Endothelial cell of hepatic sinusoid (primary cell): ENCODE measurements at regions not wholly inside any gene's neighbourhood (a gene's known extent, or its start where the extent isn't known, plus 50 kb on each side); places are given as distances from the start of the nearest gene placed in this dataset.

Experiments used
- in situ Hi-C: cut with HindIII; loops from 2 replicates; pipeline ENCODE4 v1.10.0; 2017; ENCODE audit warnings: low sequenced_read_pairs

GRCh38 chr4:20504146-20504545 is 196.1 kb upstream of the PACRGL start:
- in situ Hi-C loops = no loop called here

GRCh38 chr4:20505927-20506326 is 194.3 kb upstream of the PACRGL start:
- in situ Hi-C loops = no loop called here

GRCh38 chr4:20506827-20507226 is 193.4 kb upstream of the PACRGL start:
- in situ Hi-C loops = no loop called here

DNA sequence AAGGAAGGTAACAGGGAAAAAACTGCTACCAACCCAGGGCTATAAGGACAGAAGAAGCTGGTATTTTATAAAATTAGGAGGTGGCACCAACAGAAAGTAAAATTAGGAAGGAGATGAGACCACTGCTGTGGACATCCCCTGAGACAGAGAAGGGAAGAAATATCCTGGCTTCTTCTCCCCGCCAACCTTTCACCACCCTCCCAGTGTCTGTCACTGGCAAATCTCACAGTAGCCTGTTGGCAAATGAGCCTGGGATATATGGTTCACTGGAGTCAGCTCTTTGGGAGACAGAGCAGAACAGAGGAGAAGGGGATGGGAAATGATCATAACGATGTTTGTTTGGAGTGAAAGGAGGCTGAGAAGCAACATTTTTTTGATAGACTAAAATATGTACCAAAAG is 190.9 kb upstream of the PACRGL start:
- in situ Hi-C loops = no loop called here

DNA sequence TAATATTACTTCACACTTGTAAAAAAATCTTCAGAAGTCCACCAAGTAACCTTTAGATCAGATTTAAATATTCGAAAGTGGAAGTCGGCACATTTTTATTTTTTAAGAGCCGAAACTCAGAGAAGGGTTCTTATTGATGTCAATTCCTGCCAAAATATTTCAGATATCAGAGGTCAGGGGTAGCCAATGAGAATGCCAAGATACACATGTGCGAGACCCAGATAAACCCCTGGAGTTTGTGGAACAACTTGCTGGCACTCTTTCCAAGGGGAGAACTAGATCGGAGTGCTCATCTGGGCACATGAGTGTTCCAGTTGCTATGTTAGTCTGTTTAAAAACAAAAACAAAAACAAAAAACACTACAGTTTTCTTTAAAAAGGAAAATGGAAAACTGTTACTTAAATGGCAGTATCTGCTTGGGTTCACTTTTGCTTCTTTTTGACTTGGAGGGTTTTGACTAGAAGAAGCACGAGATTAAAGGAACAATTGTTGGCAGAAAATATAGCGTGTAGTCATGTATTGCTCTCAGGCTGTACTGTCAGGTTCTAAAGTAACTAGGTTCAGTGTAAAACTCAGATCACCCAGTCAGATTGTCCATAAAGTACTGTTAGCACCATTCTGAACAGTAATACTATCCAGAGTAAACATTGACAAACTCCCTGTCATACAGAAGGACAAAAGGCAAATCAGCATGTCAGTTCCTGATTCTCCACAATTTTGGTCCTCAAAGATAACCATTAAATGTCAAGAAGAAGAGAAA is 188.0 kb upstream of the PACRGL start:
- in situ Hi-C loops = no loop called here

DNA sequence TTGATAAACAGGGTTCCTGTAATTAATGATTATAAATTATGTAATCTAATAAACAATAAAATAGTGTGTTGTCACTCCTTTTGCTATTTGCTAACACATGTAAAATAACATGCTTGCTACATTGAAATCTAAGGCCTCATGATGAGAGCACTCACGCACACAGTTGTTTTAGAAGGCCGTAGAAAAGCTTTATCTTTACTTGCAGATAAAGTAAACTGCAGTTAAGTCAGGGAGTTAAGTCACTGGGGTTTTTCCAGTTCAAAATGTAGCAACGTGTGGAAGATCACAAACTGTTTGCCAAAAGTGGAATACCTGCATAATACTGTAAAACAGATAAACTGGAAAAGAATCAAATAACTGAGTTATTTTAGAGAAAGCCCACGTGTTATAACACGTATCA is 187.3 kb upstream of the PACRGL start:
- in situ Hi-C loops = no loop called here

DNA sequence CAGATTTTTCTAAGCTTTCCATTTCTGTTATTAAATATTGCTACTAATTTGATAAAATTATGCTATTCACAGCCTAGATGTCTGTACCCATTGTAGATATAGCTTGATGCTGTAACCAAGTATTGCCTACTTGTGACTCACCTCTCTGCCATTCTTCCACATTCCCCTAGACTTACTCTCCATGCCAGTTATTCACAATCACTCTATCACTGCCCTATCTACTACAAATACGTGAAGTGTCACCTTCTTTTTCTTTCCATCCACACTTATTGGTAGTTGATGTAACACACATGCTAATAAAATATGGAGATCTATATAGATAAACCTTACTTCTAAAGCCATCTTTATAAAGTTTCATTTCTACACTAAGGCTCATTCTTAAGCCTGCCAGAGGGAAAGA is 179.4 kb upstream of the PACRGL start:
- in situ Hi-C loops = loop anchor here (5.0 kb wide), 1 partner anchor 99 kb away; no protein-coding TSS in a partner anchor

DNA sequence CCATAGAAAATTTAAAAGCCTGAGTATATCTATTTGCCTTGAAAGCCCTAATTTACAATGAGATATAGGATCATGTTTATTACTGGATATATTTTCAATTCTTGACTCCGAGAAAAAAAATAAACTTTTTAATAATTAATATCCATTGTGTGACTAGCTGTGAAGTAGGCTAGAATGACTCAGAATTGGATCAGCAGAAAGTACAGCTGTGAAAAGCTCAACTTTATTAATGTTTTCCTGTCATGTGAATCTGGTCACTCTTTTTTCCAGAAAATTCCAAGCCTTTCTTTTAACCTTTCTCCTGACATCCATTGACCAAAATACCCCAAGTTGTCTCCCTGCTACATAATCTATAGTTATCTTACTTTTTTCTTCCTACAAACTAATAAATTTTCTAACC is 171.8 kb upstream of the PACRGL start:
- in situ Hi-C loops = no loop called here

DNA sequence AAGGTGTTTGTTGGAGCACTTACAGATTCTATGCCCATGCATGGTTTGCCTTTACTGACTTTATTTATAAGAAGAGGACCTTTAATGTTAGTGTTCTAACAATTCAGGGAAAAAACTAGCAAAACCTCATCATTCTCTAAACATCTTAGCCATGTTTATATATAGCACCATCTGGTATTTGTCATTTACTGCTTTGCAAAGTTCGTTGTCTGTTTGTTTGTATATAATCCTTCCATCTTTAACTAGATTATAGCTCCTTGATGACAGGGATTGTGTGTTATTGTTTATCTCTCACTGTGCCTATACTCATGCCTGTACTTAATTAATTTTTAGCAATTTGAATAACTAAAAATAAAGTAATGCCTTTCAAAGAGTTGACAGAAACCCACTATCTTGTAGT is 170.6 kb upstream of the PACRGL start:
- in situ Hi-C loops = no loop called here

DNA sequence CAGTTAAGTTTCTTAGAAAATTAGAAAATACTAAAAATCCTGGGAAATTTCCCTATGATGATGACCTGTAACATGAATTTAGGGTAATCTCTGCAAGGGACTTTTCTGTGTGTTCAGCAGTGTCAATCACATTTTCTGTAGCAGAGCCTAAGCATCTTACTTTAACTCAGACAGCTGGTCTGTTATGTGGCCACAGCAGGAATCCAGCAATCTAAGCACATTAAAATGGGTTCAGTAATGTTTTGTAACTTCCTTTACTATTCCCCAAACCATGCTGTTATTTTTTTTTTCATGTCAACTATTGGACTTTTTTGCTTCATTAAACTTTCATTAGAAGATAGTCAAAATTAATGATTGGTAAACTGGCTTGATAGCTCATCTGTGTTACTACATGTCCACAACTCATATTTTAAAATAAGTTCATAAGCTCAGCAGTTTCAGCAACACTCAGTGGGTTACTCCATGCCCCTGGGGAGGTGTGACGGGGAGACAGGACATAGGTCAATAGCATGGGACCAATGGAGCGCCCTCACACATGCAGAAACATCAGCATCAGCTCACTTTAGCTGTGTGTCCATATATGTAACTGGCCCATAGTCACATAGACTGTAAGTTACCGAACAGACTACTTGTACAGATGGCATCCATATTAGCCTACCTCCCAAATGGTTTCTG is 168.0 kb upstream of the PACRGL start:
- in situ Hi-C loops = no loop called here

DNA sequence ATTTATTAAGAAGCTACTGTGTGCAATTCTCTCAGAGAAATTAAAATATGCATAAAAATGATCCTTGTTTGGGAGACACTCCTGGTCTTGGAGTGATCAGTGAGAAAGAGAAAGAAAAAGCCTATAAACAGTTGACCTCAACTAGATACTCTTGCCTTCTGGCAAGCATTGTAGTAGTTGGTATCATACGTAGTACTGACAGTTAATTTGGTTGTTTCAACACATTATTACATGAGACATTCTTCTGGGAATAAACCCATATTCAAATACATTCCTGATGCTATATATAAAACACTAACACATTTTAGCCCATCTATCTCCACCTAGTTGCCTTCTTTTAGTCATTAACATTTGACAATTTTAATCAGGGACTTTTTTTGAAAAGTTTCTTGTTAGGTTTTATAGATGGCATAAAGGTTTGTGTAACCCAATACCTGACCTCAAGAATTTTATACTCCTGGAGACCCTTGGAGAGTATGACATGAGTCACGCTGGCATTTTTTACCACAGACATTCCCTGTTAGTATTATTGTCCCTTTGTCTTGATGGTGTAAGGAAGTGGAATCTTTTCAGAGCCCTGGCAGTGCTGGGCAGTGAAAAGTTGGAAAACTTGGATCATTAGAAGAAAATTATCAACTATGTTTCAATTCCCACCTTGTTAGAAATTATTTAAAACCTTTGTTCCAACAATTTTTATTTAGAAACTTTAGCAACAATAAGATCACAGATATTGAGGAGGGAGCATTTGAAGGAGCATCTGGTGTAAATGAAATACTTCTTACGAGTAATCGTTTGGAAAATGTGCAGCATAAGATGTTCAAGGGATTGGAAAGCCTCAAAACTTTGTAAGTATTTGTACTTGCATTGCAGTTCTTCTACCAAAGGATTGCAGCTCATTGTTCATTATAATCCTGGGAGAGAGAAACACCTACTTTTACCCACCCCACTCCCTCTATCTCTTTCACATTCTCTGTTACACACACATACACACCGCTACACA is 167.1 kb upstream of the PACRGL start:
- in situ Hi-C loops = no loop called here

GRCh38 chr4:20538905-20539304 is 161.4 kb upstream of the PACRGL start:
- in situ Hi-C loops = no loop called here

DNA sequence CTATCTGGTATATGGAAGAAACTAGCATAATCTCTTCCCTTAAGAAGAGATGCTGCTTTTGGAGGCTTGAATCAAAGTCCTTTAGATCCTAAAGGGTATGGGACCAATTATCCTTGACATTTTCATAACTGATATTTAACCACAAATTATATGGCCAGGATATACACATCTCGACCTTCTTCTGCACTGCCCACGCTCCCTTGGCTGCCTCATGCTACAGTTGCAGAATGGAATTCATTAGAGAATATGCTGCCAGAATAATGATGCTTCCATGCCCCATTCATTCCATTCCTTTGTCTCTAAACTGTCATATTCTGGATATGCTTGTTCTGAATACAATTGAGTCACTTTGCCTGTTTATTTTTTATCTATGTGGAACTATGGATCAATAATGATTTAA is 157.1 kb upstream of the PACRGL start:
- in situ Hi-C loops = no loop called here

DNA sequence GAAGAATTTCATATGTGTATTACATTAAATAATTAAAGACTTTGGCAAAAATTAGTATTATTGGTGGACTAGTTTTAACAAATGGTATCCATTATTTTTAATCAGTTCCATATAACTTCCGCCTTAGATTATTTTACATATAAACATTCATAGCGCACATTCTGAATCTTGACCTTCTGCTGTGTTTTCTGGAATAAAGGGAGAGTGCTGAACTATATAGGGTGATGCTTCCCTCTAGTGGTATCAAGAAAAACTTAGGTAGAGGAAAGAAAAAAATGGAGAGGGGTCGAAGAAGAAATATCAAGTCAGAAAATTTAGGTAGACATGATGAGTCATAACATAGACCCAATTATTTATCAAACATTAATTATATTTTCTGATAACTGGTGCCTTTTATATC is 155.6 kb upstream of the PACRGL start:
- in situ Hi-C loops = no loop called here

- in situ Hi-C loops = no loop called here
These were observed 148.3 kb upstream of the PACRGL start for GRCh38 chr4:20552004-20552403.

DNA sequence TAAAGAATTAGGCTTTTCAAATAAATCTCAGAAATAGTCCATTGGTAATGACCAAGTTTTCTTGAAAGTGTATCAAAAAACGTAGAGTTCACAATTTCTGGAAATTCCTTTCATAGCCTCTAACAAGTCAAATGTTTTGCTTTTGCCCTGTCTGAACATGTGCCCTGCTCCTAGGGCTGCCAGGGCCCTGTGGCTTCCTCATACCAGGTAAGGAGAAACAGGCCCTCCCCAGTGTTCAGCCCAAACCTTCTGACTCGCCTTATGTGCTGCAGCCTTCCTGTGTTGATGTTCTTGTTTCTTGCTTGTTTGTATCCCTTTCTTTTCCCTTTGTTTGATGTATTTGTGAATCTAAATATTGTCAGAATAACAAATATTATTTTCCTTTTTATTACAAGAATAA is 146.1 kb upstream of the PACRGL start:
- in situ Hi-C loops = no loop called here

GRCh38 chr4:20565075-20565721 is 135.1 kb upstream of the PACRGL start:
- in situ Hi-C loops = no loop called here

DNA sequence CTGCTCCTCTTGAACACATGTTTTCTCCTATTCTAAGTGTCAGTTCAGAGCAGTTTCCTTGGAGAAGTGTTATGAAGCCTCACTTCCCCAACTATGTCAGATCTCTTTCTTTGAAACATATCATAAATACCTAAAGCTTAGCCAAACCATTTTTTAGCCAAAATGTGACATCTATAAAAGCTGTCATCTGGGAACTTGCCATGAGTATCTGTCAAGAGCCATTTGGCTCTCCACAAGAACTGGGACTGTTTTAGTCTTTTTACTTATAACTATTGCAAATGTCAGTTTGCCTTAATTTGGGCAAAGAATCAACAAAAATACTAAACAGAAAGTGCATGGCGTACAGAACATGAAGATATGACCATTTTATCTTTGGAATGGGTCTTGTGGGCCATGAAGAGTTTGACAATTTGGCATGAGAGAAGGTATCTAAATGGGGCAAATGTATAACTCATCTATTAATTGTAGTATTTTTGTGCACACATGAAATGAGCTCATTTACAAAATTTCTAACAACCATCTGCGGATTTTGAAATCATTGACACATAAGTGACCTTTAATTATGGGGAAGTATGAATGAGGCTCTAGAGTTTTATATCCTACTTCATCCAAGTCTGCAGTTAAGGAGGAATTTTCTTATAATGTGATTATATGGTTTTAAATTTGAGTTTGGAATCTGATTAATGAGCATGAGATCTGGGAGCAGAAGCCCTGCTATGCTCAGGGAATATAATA is 129.1 kb upstream of the PACRGL start:
- in situ Hi-C loops = no loop called here

DNA sequence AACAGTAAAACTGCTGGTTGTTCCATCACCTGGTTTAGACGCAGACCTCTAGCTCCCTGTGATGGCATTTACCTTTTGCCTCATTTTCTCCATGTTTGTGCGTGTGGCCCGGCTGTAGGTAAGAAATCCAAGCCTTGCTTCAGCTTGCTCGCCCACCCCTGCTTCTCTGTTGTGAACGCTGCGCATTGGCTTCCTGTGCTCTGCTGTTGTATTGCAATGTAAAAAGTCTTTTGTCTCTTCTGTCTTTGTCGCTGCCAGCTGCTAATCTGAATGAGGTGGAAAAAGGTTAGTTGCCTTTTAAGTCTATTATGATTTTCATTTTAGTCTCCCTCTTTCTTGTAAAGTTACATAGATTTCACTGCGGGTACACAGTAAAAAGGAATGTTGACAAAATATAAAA is 127.3 kb upstream of the PACRGL start:
- in situ Hi-C loops = no loop called here

DNA sequence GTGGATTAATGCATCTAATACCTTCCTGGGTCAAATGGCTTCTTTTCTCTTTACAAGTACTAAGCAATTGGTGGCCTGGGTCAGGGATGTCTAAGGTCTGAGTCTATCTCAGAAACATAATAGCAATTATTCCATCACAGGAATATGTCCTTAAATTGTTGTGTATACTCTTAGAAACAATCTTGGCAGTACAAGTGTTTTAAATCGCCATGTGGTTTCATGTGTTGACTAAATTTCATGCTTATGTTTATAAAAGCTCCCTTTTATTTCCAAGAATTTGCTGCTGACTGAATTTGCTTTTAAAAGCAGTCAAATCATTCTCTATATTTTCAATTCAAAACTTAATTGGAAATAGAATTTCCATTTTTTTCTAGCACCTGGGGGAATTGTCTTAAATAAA is 125.3 kb upstream of the PACRGL start:
- in situ Hi-C loops = no loop called here
